CD4-positive, alpha-beta T cell treated with Interleukin-10 for 1 hour (primary cell): ENCODE measurements at regions not wholly inside any gene's neighbourhood (a gene's known extent, or its start where the extent isn't known, plus 50 kb on each side); places are given as distances from the start of the nearest gene placed in this dataset.

ENCODE experiments used
- DNase-seq: peaks from one replicate; pipeline ENCODE4 v3.0.0-alpha.2; 2020

DNA sequence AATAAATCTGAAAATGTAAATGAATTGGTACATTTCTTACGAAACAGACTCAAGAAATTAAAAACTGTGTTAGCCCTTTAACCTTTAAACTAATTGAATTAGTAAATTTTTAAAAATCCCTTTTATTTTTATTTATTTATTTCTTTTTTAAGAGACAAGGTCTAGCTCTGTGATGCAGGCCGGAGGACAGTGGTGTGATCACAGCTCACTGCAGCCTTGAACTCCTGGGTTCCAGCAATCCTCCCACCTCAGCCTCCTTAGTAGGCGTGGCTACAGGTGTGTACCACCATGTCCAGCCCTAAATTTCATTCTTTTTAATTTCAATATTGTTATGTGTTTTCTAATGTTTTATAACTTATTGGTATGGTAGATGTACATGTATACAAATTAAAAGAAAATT is 72.6 kb downstream of the MYEOV start:
- no peak for DNase-seq

- DNase-seq: no peak
Measured at GRCh38 chr11:69367211-69367964, 73.4 kb downstream of the MYEOV start.

GRCh38 chr11:69368119-69368880 is 74.3 kb downstream of the MYEOV start:
- DNase-seq: no peak

- no peak for DNase-seq
Measured at GRCh38 chr11:69369210-69369825, 75.4 kb downstream of the MYEOV start.

- DNase-seq: no peak
Measured at GRCh38 chr11:69369945-69370344, 76.0 kb downstream of the MYEOV start.

- DNase-seq: no peak
Measured at GRCh38 chr11:69370984-69371709, 77.2 kb downstream of the MYEOV start.

DNA sequence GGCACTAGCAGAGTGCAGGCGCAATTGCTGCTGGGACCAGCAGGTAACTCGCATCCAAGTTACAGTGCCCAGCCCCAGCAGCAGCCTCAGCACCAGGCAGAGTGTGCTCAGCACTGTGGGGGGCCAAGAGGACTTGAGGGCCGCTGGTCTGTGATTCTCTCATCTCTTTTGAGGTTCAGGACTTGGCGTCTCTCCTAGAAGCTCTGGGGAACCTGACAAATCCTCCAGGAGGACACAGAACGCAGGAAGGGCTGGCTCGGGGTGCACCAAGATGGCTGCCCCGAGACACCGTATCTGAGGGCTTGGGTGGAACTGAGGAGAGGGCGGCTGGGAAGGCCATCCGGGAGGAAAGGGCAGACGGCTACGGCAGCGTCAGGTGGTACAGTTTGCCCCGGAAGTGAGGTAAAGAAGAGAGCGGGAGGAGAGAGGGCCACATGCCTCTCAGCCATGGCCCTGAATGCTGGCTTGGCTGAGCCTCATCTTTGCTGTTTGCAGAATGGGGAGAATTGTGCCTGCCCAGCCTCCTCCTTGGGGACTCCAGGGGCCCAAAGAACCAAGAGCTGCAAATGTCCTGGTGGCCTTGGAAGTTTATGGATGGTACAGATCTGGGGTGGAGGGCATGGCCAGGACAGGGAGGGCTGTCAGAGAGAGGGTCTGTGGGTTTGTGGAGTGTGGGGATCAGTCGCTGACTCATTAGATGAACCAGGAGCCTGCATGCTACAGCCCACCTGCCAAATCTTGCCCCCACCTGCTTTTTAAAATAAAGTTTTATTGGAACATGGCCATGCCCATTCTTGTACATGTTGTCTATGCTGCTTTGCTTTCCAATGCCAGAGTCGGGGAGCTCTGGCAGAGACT is 78.0 kb downstream of the MYEOV start:
- DNase-seq: no peak

DNA sequence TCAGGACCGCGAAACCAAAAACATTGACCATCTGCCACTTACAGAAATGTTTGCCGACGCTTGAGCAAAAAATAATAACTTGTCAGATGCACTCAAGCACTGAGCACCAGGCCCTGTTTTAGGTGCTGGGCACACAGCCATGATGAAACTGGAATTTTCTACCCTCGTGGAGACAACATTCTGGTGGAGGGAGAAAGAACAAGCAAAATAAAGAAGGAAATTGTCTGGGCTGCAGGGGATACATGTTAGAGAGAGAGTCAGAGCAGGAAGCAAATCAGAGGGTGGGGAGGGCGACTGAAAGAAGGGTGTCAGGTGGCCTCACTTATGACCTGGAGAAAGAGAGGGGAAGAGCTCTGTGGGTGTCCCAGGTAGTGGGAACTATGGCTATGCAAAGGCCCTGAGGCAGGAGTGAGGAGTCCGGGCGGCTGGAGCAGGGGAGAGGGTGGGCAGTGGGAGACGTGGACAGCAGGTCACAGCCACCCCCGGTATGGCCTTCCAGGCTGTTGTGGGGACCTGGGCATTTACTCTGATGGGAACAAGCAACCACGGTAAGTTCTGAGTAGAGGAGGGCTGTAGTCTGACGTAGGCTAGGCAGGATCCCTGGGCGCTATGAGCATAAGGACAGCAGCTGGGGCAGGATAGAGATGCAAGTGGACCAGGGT is 78.8 kb downstream of the MYEOV start:
- DNase-seq: no peak

- no peak for DNase-seq
Measured at GRCh38 chr11:69373251-69373635, 79.3 kb downstream of the MYEOV start.

GRCh38 chr11:69374110-69374945 is 80.4 kb downstream of the MYEOV start:
- no peak for DNase-seq

DNA sequence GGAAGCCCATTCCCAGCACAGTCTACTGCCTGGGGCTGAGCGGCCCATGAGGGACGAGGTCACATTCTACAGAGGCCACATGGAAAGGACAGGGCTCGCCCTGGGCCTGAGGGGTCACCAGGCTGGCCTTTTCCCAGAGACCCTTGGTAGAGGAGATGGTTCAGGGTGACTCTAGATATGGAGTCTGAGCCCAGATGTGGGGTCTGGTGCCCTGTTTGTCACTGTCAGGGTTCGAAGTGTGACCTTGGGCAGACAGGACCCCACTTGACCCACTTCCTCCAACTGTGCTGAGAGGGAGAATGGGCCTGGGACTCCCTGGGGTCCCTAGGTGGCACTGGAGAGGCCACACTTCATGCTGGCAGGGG is 81.0 kb downstream of the MYEOV start:
- DNase-seq: no peak

DNA sequence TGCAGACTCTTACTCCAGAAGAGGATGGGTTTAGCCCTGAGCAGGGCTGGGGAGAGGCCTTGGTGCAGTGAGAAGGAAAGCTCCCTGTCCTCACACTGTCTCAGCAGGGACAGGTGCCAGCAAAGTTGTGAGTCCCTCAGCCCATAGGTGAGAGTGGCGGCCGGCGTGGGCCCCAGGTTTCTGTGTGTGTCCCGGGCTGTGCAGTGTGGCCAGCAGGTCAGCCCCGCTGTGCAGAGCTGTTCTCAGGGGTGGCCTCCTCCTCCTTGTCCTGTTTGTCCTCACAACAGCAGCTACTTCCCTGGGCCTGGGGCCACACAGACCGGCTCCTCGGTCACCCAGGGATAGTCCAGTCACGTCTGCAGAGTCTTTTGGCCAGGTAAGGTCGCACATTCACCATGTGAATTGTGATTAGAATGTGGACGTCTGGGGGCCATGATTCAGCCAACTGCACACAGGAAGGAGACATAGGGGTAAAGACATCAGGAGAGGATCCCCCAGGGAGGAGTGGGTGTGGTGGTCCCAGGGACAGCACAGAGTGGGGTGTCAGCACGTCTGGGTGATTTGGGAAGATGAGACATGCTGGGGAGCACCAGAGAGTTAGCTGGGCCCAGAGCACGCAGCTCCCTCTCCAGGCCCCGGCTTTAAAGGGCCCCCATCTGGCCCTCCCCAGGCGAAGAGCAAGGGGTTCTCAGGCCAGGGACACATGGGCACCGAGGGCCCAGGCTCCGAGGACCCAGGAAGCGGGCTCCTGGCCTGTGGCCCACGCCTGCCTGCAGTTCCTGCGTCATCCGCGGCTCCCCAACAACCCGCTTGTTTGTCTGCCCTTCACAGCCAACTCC is 81.6 kb downstream of the MYEOV start:
- no peak for DNase-seq

GRCh38 chr11:69376155-69377028 is 82.4 kb downstream of the MYEOV start:
- DNase-seq: no peak

GRCh38 chr11:69377029-69377952 is 83.3 kb downstream of the MYEOV start:
- DNase-seq: no peak

- no peak for DNase-seq
Measured at GRCh38 chr11:69377953-69378302, 84.0 kb downstream of the MYEOV start.

DNA sequence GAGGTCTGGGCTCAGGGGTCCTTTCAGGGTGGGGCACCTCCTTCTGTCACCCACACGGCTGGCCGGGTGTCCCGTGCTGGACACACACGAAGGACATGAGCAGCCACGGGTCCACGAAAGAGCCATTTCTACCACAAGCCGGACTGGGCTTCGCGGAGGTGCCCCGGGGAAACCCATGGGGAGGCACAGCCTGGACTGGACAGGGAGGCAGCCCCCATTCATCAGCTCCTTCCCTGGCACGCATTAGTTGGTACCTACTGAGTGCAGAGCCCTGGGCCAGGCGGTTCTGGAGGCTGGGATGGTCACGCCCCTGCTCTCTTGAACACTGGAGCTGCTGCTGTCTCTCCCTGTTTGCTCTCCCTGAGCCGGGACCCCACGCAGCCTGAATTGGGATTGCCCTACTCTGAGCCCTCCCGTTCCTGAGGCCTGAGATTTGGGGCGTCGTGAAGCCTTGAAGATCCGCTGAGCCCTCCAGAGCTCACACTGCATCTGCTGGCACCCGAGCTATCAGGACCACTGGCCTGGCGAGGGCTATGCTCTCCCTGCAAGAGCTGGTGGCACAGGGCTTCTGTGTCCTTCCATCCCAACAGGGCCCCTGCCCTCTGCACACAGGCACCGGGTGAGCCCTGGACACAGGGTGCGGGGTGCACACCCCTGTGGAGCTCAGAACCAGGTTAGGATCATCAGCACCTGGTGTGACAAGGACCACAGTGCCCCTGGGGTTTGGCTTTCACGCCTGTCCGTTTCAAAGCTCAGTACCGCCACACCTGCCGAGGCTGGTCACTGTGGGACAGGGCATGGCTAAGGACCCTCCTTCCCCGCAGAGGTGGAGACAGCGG is 84.6 kb downstream of the MYEOV start:
- DNase-seq: no peak

- no peak for DNase-seq
Measured at GRCh38 chr11:69380451-69380901, 86.5 kb downstream of the MYEOV start.
